GM12873 (cell line): ENCODE measurements at regions not wholly inside any gene's neighbourhood (a gene's known extent, or its start where the extent isn't known, plus 50 kb on each side); places are given as distances from the start of the nearest gene placed in this dataset.

Source experiments
- TF ChIP-seq, protein P1 (sequence below): IDR thresholded peaks from 2 replicates; pipeline ENCODE4 v1.5.1; 2012; ENCODE audit warnings: low read depth, mild to moderate bottlenecking, moderate library complexity, low read length, control low read depth; ENCODE audit not compliant: insufficient read depth; ENCODE audit errors: missing control alignments

DNA sequence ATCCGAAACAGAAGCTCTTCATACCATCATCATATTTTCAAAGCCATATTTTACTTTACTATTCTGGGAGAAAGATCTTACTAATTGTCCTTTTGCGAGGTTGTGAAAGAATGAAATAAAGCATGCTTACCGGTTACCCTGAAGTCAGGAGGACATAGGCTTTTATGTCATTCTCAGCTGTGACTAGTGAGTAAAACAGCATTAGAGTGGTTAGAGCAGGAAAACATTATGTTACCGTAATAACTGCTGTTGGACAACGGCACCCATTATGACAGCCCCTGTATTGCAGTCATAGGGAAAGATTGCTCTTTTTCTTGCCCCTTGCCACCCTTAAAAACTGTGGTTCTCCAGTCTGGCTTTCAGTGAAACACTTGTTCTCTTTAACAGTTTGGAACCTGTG lies 1035.7 kb downstream of the ZPLD1 start:
- TF ChIP-seq, protein P1, sequence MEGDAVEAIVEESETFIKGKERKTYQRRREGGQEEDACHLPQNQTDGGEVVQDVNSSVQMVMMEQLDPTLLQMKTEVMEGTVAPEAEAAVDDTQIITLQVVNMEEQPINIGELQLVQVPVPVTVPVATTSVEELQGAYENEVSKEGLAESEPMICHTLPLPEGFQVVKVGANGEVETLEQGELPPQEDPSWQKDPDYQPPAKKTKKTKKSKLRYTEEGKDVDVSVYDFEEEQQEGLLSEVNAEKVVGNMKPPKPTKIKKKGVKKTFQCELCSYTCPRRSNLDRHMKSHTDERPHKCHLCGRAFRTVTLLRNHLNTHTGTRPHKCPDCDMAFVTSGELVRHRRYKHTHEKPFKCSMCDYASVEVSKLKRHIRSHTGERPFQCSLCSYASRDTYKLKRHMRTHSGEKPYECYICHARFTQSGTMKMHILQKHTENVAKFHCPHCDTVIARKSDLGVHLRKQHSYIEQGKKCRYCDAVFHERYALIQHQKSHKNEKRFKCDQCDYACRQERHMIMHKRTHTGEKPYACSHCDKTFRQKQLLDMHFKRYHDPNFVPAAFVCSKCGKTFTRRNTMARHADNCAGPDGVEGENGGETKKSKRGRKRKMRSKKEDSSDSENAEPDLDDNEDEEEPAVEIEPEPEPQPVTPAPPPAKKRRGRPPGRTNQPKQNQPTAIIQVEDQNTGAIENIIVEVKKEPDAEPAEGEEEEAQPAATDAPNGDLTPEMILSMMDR, result no peak

DNA sequence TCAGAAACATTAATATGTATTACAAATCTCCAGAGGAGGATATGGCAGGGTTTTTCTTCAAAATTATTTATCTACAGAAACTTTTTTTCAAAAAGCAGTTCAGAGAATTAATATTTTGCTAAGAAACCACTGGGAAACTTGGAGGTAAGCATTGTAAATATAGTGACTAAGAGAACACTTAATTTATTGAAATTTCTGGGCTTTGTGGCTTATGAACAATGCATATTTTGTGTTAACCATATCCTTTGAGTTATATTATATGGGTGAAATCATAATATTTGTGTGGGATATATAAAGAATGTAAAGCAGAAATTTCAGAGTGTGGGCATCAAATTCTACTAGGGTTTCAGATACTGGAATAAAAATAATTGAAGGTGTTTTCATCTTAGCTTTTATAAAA lies 1059.2 kb downstream of the ZPLD1 start:
- TF ChIP-seq, protein P1, result no peak

DNA sequence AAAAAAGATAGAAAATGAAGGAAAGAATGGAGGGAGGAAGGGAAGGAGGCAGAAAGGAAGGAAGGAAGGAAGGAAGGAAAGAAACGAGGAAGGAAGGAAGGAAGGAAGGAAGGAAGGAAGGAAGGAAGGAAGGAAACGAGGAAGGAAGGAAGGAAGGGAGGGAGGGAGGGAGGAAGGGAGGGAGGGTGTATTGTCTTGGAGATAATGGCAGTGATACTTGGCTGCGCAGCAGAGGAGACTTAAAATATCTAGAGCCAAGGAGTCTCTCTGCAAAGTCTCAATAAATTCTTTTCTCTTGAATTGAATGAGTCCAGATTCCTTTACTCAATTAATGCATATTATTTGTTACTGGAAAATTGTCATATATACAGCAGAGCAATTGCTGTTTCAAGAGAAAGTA lies 1059.7 kb downstream of the ZPLD1 start:
- TF ChIP-seq, protein P1, result no peak

DNA sequence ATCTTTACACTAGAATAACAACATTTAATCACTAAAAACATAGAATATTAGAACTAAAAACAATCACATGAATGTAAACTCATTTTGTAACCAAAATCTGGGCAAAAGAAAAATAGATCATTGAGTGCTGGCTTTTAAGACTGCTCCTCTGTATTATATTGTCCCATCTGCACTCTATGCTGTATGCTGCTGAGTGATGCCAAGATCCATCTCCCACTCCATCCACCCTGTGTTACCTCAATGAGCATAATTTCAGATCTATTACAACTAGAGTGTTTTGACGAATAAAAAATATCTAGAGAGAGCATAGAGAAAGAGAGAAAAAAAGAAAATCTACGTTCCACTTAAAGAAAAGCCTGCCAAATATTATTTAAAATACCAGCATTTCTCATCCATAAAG lies 1060.4 kb downstream of the ZPLD1 start:
- TF ChIP-seq, protein P1, result no peak

DNA sequence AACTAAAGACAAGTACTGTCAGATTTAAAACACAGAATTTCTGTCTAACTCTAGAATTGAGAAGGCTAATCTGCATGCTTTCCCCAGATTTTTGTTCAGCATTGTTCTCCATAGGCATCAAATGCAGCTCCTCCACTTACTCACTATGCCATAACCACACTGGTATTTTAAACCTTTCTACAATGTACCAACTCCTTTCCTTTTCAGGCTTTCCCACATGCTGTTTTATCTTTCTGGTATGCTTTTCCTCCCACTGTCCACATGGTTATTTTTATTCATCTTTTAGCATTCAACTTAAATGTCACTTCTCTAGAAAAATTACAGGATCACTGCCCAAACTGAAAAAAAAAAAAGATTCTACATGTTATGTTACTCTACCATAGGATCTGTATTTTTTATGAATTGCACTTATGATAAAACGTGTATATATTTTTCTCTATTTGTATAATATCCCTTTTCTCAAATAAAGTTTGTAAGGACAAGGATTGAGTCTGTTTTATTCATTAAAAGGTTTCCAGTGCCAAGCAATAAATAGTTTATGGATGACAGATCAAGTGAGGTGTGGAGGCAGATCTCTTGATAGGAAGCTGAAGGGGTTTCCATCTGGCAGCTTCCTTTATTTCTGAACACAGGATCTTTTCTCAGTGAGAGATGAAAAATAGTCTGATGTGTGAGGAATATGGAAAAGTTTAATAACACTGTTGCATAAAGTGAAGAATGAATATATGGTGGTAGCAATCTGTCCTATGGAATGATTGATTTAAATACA lies 1064.5 kb downstream of the ZPLD1 start:
- TF ChIP-seq, protein P1, result no peak

DNA sequence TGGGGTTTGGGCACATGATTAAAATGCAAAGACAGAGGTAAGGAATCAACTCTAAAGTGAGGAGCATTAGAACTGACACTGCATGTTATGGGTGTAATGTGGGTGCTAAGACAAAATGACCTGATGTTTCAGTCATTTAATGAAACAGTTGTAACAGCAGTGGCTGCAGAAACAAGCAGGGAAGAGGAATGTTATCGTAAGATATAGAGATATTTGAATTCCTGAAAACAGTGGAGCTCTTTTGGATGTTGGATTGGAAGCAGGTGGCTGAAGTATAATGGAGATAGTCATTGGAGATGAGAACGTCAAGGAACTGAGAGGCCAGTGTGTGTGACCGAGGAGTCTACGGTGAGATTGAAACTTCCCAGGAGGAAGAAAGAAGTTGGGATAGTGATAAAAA lies 1065.2 kb downstream of the ZPLD1 start:
- TF ChIP-seq, protein P1, result no peak

DNA sequence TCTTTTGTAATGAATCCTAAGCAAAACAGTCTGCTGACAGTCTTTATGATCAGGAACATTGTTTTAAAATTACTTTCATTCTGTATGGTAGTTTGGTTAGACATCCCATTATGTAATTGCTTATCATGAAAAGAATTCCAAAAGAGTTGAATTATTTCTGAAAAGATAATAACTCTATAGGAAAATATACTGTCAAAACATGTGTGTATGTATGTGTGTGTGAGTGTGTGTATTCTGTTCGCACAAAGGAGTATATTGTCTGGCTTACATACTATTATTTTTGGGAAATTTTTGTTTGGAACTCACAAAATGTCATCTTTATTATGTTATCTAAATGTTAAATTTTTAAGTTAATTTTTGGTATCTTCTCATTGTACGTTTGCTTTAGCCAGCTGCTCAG lies 1075.9 kb downstream of the ZPLD1 start:
- TF ChIP-seq, protein P1, result no peak
